ENCODE measurements at regions not wholly inside any gene's neighbourhood (a gene's known extent, or its start where the extent isn't known, plus 50 kb on each side); places are given as distances from the start of the nearest gene placed in this dataset.

GRCh38 chr3:106030627-106030963 is 161.8 kb upstream of the CBLB start:
- TF ChIP-seq, protein P1, sequence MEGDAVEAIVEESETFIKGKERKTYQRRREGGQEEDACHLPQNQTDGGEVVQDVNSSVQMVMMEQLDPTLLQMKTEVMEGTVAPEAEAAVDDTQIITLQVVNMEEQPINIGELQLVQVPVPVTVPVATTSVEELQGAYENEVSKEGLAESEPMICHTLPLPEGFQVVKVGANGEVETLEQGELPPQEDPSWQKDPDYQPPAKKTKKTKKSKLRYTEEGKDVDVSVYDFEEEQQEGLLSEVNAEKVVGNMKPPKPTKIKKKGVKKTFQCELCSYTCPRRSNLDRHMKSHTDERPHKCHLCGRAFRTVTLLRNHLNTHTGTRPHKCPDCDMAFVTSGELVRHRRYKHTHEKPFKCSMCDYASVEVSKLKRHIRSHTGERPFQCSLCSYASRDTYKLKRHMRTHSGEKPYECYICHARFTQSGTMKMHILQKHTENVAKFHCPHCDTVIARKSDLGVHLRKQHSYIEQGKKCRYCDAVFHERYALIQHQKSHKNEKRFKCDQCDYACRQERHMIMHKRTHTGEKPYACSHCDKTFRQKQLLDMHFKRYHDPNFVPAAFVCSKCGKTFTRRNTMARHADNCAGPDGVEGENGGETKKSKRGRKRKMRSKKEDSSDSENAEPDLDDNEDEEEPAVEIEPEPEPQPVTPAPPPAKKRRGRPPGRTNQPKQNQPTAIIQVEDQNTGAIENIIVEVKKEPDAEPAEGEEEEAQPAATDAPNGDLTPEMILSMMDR (IDR thresholded peaks at IDR 0.05), result no peak
- TF ChIP-seq POLR2A (IDR thresholded peaks at IDR 0.05), result no peak

Measured in uterus (tissue), 2 donors.